ENCODE measurements at regions not wholly inside any gene's neighbourhood (a gene's known extent, or its start where the extent isn't known, plus 50 kb on each side); places are given as distances from the start of the nearest gene placed in this dataset.
"Not testable (repeated sequence)": the region's sequence is repeated elsewhere in the genome, so short reads cannot be mapped to it uniquely, and the experiment has no call there.

GRCh38 chr2:34784701-34785100 is 1185.6 kb upstream of the FAM98A start:
- Histone ChIP-seq H3K27me3 (ENCODE audit: insufficient read depth, low read length) (no peaks in the 10 kb centered on the region), H3K9me3 (ENCODE audit: insufficient read depth, low read depth, low read length) (no peaks in the 10 kb centered on the region), H3K4me2 (ENCODE audit: low read length) (no peak overlapping the region), H3K36me3 (ENCODE audit: insufficient read depth, low read length) (no peaks in the 10 kb centered on the region), H2AFZ (ENCODE audit: low read depth, low read length) (no peak overlapping the region), H3K9ac (ENCODE audit: low read length) (no peak overlapping the region), H3K27ac (ENCODE audit: low read depth, low read length) (no peak overlapping the region), H3K4me1 (ENCODE audit: insufficient read depth, low read length) (no peaks in the 10 kb centered on the region), H3K79me2 (ENCODE audit: insufficient read depth, low read length) (no peaks in the 10 kb centered on the region), H3K4me3 (ENCODE audit: insufficient read depth, low read depth, low read length) (no peak overlapping the region), H4K20me1 (ENCODE audit: insufficient read depth, low read length) (no peaks in the 10 kb centered on the region)
- Mint-ChIP-seq H3K36me3 (ENCODE audit: low read depth, unreplicated experiment) (no peaks in the 10 kb centered on the region), H3K27me3 (ENCODE audit: low read depth, unreplicated experiment) (no peaks in the 10 kb centered on the region), H3K27ac (ENCODE audit: unreplicated experiment) (no peak overlapping the region), H3K4me3 (ENCODE audit: unreplicated experiment) (no peak overlapping the region), H3K4me1 (ENCODE audit: low read depth, unreplicated experiment) (no peaks in the 10 kb centered on the region), H3K9me3 (ENCODE audit: unreplicated experiment) (no peaks in the 10 kb centered on the region)
- no peak for DNase-seq (ENCODE audit: low read depth)
- TF ChIP-seq EZH2 (IDR thresholded peaks at IDR 0.05; ENCODE audit: insufficient read depth, low read length) (no peak), CTCF (IDR thresholded peaks at IDR 0.05; ENCODE audit: insufficient read depth, low read depth, low read length) (no peak)
- FAIRE-seq: no peak

- DNase-seq (ENCODE audit: low read depth); H3K27me3 ChIP-seq (ENCODE audit: insufficient read depth, low read length); H3K27ac ChIP-seq (ENCODE audit: low read depth, low read length); H3K4me3 ChIP-seq (ENCODE audit: insufficient read depth, low read depth, low read length); H3K36me3 Mint-ChIP-seq (ENCODE audit: low read depth, unreplicated experiment); H3K4me1 ChIP-seq (ENCODE audit: insufficient read depth, low read length); H3K4me2 ChIP-seq (ENCODE audit: low read length); H3K79me2 ChIP-seq (ENCODE audit: insufficient read depth, low read length); H3K9me3 ChIP-seq (ENCODE audit: insufficient read depth, low read depth, low read length); H3K27ac Mint-ChIP-seq (ENCODE audit: unreplicated experiment); H3K27me3 Mint-ChIP-seq (ENCODE audit: low read depth, unreplicated experiment); H3K36me3 ChIP-seq (ENCODE audit: insufficient read depth, low read length); H4K20me1 ChIP-seq (ENCODE audit: insufficient read depth, low read length); H2AFZ ChIP-seq (ENCODE audit: low read depth, low read length); H3K4me3 Mint-ChIP-seq (ENCODE audit: unreplicated experiment); H3K9me3 Mint-ChIP-seq (ENCODE audit: unreplicated experiment); H3K4me1 Mint-ChIP-seq (ENCODE audit: low read depth, unreplicated experiment); FAIRE-seq; H3K9ac ChIP-seq (ENCODE audit: low read length): not testable (repeated sequence)
These were observed 1151.6 kb upstream of the FAM98A start for GRCh38 chr2:34750742-34751141.

DNA sequence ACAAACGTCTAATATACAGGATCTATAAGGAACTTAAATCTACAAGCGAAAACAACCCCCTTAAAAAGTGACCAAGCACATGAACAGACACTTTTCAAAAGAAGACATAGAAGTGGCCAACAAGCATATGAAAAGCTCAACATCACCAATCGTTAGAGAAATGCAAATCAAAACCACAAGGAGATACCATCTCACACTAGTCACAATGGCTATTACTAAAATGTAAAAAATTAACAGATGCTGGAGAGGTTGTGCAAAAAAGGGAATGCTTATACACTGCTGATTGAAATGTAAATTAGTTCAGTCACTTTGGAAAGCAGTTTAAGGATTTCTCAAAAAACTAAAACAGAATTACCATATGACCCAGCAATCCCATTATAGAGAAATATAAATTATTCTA is 1148.5 kb upstream of the FAM98A start:
- Histone ChIP-seq H3K4me2 (ENCODE audit: low read length) (no peak overlapping the region), H3K4me1 (ENCODE audit: insufficient read depth, low read length) (no peaks in the 10 kb centered on the region), H3K79me2 (ENCODE audit: insufficient read depth, low read length) (no peaks in the 10 kb centered on the region), H3K9me3 (ENCODE audit: insufficient read depth, low read depth, low read length) (no peaks in the 10 kb centered on the region), H3K36me3 (ENCODE audit: insufficient read depth, low read length) (no peaks in the 10 kb centered on the region), H3K27ac (ENCODE audit: low read depth, low read length) (no peak overlapping the region), H4K20me1 (ENCODE audit: insufficient read depth, low read length) (no peaks in the 10 kb centered on the region), H3K4me3 (ENCODE audit: insufficient read depth, low read depth, low read length) (no peak overlapping the region), H2AFZ (ENCODE audit: low read depth, low read length) (no peak overlapping the region), H3K27me3 (ENCODE audit: insufficient read depth, low read length) (no peaks in the 10 kb centered on the region), H3K9ac (ENCODE audit: low read length) (no peak overlapping the region)
- H3K27ac Mint-ChIP-seq (ENCODE audit: unreplicated experiment): no peak overlapping the region
- no peak overlapping the region for H3K4me3 Mint-ChIP-seq (ENCODE audit: unreplicated experiment)
- no peaks in the 10 kb centered on the region for H3K36me3 Mint-ChIP-seq (ENCODE audit: low read depth, unreplicated experiment)
- no peak for FAIRE-seq
- no peaks in the 10 kb centered on the region for H3K27me3 Mint-ChIP-seq (ENCODE audit: low read depth, unreplicated experiment)
- no peak for DNase-seq (ENCODE audit: low read depth)
- no peak for TF ChIP-seq EZH2 (IDR thresholded peaks at IDR 0.05; ENCODE audit: insufficient read depth, low read length)
- no peak for TF ChIP-seq CTCF (IDR thresholded peaks at IDR 0.05; ENCODE audit: insufficient read depth, low read depth, low read length)
- H3K4me1 Mint-ChIP-seq (ENCODE audit: low read depth, unreplicated experiment): no peaks in the 10 kb centered on the region
- no peaks in the 10 kb centered on the region for H3K9me3 Mint-ChIP-seq (ENCODE audit: unreplicated experiment)
